IPS-15b (cell line): ENCODE measurements at regions not wholly inside any gene's neighbourhood (a gene's known extent, or its start where the extent isn't known, plus 50 kb on each side); places are given as distances from the start of the nearest gene placed in this dataset.

Source experiments
- H3K27me3 ChIP-seq: one replicate; pipeline ENCODE4 v1.6.1; 2013; ENCODE audit warnings: low read length; ENCODE audit not compliant: control insufficient read depth, insufficient read depth
- H3K36me3 ChIP-seq: one replicate; pipeline ENCODE4 v1.6.1; 2013; ENCODE audit warnings: low read length; ENCODE audit not compliant: control insufficient read depth, insufficient read depth
- H3K4me1 ChIP-seq: one replicate; pipeline ENCODE4 v1.6.1; 2013; ENCODE audit warnings: mild to moderate bottlenecking, low read length; ENCODE audit not compliant: control insufficient read depth, insufficient read depth
- H3K4me3 ChIP-seq: one replicate; pipeline ENCODE4 v1.5.1; 2013; ENCODE audit warnings: low read depth, low read length
- H3K9ac ChIP-seq: one replicate; pipeline ENCODE4 v1.6.1; 2013; ENCODE audit warnings: low read depth, mild to moderate bottlenecking, low read length
- H3K9me3 ChIP-seq: one replicate; pipeline ENCODE4 v1.6.1; 2013; ENCODE audit warnings: mild to moderate bottlenecking, low read length; ENCODE audit not compliant: control insufficient read depth, insufficient read depth

DNA sequence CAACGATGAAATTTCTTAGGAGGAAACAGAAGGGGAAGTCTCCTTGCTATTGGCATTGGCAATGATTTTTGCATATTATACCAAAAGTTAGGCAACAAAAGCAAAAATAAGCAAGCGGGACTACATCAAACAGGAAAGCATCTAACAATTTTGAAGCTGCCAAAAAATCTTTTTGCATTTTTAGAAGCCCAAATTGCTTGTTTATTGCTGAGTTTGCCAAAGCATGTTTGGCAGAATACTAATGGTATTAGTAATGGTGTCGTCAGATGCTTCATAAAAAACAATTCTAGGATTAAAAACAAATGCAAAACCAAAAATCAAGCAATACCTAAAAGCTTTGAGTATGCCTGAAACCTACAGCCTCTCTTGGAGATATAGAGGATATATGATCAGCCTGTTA, 80.0 kb downstream of the GALR1 start:
- Histone ChIP-seq H3K36me3 (no peaks in the 10 kb centered on the region), H3K4me1 (no peaks in the 10 kb centered on the region), H3K9me3 (no peaks in the 10 kb centered on the region), H3K4me3 (no peak overlapping the region), H3K27me3 (no peaks in the 10 kb centered on the region), H3K9ac (no peak overlapping the region)

DNA sequence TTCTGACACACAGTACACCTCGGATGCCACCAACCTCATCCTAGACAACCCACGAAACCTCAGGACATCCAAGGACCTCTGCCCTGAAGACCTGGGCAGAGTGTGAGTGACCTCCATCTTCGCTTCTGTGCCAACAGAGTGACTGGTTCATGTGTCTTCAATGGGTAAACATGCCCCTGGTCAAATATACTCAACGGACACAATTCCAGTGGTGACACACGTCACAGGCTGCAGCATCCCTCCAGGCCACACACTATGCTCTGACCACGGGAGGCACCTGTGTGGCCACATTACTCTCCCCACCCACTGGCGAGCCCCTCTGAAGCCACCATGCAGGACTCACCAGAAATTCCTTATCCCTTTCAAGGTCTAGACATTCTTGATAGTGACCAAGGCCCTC, 85.2 kb downstream of the GALR1 start:
- H3K36me3 ChIP-seq, result no peaks in the 10 kb centered on the region
- no peak overlapping the region for H3K9ac ChIP-seq
- no peak overlapping the region for H3K4me3 ChIP-seq
- no peaks in the 10 kb centered on the region for H3K27me3 ChIP-seq
- H3K4me1 ChIP-seq, result peaks cover 2% of the 10 kb centered on the region
- no peaks in the 10 kb centered on the region for H3K9me3 ChIP-seq

DNA sequence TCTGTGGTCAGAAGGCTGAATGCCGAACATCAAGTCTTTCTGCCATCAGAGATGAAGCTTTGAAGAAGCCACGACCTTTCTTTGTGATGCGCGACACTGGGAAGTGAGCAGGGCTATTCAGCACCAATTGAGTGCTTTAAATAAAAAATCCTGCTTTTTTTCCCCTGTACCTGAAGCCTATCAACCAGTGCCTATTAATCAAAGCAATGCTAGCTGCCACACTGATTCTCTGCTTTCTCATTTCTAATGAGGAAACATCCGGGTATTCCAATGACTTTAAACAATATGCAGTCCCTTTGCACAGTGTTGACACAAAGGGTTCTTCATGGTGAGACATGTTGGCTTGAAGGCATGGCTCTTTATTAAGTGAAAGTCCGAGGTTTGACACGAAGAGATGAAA, 88.0 kb downstream of the GALR1 start:
- Histone ChIP-seq H3K4me1 (peaks cover 2% of the 10 kb centered on the region), H3K27me3 (no peaks in the 10 kb centered on the region), H3K9me3 (no peaks in the 10 kb centered on the region), H3K36me3 (no peaks in the 10 kb centered on the region), H3K4me3 (no peak overlapping the region), H3K9ac (no peak overlapping the region)

DNA sequence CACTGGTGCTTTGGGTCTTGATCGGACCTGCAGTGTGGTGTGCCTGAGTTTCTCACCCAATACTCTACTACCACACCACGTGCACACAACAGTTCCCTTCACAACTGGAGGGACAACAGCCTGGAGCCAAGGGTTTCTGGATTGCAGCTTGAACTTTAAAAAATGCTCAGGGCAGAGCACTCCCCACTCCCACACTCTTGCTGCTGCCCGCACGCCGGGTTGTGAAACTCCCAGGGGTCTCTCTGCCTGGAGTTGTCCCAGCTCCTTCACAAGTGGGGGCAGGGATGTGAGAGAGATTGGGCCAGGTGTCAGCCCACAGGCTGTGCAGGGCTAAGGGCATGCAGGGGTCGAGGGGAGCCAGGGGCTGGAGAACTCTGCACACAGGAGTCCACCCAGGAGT, 89.4 kb downstream of the GALR1 start:
- Histone ChIP-seq H3K27me3 (no peaks in the 10 kb centered on the region), H3K36me3 (no peaks in the 10 kb centered on the region), H3K9me3 (no peaks in the 10 kb centered on the region), H3K4me1 (peaks cover 2% of the 10 kb centered on the region), H3K9ac (no peak overlapping the region), H3K4me3 (no peak overlapping the region)

DNA sequence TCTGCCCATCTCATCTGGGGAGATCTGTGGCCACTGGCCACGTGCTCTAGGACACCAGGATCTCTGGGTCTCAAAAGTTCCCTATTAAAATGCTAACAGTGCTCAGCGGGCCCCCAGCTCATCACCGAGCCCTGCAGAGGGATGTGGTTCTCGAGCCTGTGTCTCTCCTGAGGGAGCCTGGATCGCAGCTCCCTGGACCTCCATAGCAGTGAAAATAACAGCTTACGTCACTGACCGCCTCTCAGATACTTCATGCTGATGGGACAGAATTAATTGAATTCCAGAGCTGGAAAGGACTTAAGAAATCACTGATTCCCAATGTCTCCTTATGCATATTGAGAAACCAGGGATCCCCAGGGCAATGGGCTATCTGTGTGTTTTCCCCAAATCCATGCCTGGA, 90.0 kb downstream of the GALR1 start:
- Histone ChIP-seq H3K36me3 (no peaks in the 10 kb centered on the region), H3K9ac (no peak overlapping the region), H3K4me1 (peaks cover 2% of the 10 kb centered on the region), H3K4me3 (no peak overlapping the region), H3K9me3 (no peaks in the 10 kb centered on the region), H3K27me3 (no peaks in the 10 kb centered on the region)

DNA sequence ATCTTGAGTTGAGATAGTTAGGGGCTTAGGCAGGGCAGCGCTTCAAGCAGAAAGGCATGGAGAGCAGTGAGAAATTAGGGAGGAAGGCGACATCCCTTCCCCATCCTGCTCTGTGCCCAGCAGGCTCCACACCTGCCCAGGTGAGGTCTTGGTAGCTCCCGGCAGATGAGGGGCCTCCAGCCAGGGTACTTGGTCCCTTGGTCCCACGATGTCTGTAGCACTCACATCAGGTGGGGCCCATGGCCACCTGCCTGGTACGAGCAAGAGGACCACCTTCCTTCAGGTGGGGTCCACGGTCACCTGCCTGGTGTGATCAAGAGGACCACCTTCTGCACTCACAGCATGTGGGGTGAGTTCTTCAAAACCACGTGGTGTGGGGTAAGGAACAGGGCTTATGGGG, 91.2 kb downstream of the GALR1 start:
- no peaks in the 10 kb centered on the region for H3K9me3 ChIP-seq
- H3K9ac ChIP-seq, result no peak overlapping the region
- no peaks in the 10 kb centered on the region for H3K27me3 ChIP-seq
- no peaks in the 10 kb centered on the region for H3K36me3 ChIP-seq
- no peak overlapping the region for H3K4me3 ChIP-seq
- peaks cover 2% of the 10 kb centered on the region for H3K4me1 ChIP-seq

DNA sequence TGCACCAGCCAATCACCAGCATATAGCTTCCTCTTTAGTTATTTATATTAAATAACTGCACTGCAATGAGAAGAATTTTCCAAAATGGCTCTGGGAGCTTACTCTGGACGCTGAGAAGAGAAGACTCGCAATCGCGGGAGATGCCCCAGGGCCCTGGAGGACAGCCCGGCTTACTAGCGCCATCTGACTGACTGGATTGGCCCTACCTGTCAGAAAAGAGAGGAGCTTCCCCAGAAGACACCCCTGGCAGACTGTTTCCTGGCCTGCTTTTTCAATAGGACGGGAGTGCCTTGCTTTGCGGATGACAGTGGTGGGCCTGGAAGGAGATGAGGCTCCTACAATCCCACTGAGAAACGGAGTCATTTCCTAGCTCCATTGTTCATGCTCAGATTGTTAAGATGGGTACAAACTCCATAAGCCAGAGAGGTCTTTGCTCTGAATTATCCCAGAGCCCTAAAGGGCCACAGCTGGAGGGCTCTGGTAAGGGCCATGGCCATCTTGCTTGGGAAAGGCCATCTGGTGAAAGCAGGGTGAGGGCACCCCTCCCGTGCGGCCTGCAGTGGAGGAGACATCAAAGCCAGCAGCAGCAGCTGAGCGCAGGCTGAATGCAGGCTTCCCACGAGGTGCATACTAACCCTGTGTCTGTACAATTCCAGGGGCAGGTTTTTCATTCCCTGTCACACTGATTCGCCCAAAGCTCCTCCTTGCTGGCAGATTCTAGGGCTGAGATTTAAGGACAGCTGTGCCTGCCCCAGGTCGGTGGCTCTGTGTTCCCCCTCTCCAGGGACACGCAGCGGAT, 92.1 kb downstream of the GALR1 start:
- H3K9ac ChIP-seq, result no peak overlapping the region
- H3K4me1 ChIP-seq, result peaks cover 2% of the 10 kb centered on the region
- H3K4me3 ChIP-seq, result no peak overlapping the region
- no peaks in the 10 kb centered on the region for H3K9me3 ChIP-seq
- no peaks in the 10 kb centered on the region for H3K36me3 ChIP-seq
- H3K27me3 ChIP-seq, result no peaks in the 10 kb centered on the region

DNA sequence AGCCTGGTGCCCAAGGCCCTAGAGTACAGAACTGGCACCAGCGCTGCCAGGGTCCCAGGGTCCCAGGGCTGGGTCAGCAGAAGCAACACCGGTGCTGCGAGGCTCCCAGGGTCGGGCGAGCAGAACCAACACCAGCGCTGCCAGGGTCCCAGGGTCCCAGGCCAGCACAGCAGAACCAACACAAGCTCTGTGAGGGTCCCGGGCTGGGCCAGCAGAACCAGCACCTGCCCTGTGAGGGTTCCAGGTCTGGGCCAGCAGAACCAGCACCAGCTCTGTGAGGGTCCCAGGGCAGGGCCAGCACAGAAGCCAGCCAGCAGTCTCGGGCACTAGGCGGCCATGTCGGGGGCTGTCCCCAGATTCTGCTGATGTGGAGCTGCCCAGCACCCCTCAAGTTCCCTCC, 93.1 kb downstream of the GALR1 start:
- H3K9me3 ChIP-seq, result no peaks in the 10 kb centered on the region
- H3K4me1 ChIP-seq, result no peaks in the 10 kb centered on the region
- H3K4me3 ChIP-seq, result no peak overlapping the region
- no peaks in the 10 kb centered on the region for H3K27me3 ChIP-seq
- H3K36me3 ChIP-seq, result no peaks in the 10 kb centered on the region
- no peak overlapping the region for H3K9ac ChIP-seq

DNA sequence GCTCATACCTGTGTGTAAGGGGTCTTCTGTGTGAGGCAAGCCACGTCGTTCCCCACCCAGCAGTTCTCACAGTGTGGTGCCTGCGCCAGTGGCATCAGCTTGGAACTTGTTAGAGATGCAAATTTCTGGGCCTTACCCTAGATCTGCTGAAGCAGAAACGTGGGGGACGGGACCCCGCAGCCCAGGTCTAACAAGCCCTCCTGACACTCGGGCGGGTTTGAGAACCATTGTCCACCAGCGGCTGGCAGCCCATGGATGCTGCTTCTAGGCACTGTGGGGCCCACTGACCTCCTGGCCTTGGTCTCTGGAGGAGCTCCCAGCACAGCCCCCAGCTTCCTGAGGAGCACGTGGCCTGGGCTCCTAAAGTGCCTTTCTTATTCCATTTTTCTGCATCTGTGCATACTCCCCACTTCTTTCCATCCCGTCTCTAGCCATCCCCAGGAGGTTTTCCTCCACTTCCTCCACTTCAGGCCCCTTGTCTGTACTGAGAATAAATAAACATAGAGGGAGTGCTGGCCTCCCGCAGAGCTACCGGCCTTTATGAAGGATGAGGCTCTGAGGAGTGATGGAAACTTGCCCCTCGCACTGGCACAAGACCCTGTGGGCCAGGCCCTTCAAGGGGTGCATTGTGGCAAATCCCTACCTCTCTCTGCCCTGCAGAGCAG, 94.3 kb downstream of the GALR1 start:
- H3K4me1 ChIP-seq, result no peaks in the 10 kb centered on the region
- H3K36me3 ChIP-seq, result no peaks in the 10 kb centered on the region
- H3K27me3 ChIP-seq, result no peaks in the 10 kb centered on the region
- H3K9me3 ChIP-seq, result no peaks in the 10 kb centered on the region
- H3K9ac ChIP-seq, result no peak overlapping the region
- no peak overlapping the region for H3K4me3 ChIP-seq

DNA sequence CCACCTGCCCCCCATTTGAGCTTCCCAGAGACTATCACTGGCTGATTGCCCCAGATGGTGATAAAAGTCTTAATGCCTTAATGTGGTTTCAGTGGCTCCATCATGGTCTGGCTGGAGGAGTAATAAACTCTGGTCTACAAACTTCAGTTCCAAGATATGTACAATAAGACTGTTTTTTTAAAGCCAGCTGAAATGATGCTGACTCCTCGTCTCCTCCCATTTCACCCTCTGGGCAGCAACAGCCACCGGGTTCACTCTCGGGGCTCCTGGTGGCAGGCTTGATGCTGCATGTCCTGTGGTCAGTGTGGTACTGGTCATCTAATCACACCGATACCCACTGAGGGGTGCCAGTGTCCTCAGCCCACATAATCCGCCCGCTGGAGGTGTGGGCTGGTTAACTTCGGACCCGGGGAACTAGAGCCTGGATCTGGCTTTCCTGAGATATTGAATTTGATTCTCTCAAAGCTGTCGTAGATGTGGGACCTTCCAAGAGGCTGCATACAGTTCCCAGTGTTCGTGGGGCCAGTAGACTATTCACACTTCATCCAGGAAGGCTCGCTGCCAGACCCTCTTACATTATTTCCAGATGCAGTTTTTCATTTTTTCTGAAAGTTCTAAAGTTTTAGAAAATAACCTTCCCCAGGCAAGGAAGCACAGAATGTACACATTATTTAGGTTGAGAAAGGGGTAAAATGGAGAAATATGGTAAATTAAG, 95.3 kb downstream of the GALR1 start:
- no peak overlapping the region for H3K9ac ChIP-seq
- H3K36me3 ChIP-seq, result no peaks in the 10 kb centered on the region
- no peaks in the 10 kb centered on the region for H3K27me3 ChIP-seq
- H3K4me1 ChIP-seq, result no peaks in the 10 kb centered on the region
- no peak overlapping the region for H3K4me3 ChIP-seq
- H3K9me3 ChIP-seq, result no peaks in the 10 kb centered on the region

DNA sequence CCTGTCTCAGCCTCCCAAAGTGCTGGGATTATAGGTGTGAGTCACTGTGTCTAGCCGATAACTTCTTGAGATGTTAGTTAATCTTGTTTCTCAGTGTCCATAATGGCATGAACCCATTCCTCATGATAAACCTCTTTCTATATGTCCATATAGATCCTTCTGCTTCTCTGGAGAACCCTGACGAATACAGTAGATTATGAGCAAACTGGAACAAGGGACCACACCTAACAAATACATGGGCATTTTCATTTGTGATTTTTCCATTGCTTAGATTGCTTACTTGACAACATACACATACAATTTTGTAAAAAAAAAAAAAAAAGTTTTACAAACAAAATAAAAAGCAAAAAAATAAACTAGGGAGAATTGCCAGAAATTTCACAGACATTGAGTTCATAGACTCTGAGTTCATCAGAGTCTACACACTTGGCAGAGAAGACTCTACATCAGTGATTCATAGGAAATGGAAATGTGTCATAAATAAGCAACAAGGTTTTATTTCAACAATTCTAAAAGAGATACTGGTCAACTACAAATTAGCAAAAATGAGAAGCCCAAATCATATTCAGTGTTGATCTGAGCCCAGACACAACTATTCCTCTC, 96.7 kb downstream of the GALR1 start:
- H3K4me1 ChIP-seq, result no peaks in the 10 kb centered on the region
- no peaks in the 10 kb centered on the region for H3K27me3 ChIP-seq
- H3K9me3 ChIP-seq, result no peaks in the 10 kb centered on the region
- no peak overlapping the region for H3K4me3 ChIP-seq
- no peak overlapping the region for H3K9ac ChIP-seq
- H3K36me3 ChIP-seq, result no peaks in the 10 kb centered on the region
